ENCODE measurements at regions not wholly inside any gene's neighbourhood (a gene's known extent, or its start where the extent isn't known, plus 50 kb on each side); places are given as distances from the start of the nearest gene placed in this dataset.

GRCh38 chr3:135878501-135878900 is 87.0 kb upstream of the PPP2R3A start:
- TF ChIP-seq CTCF (IDR thresholded peaks at IDR 0.05), result no peak
- TF ChIP-seq POLR2A (IDR thresholded peaks at IDR 0.05), result no peak
